GM18907 (cell line): ENCODE measurements at regions not wholly inside any gene's neighbourhood (a gene's known extent, or its start where the extent isn't known, plus 50 kb on each side); places are given as distances from the start of the nearest gene placed in this dataset.

Experiments
- ATAC-seq: cut with Tn5 transposase; IDR thresholded peaks from one replicate; pipeline ENCODE4 v1.9.1; 2021; ENCODE audit warnings: mild to moderate bottlenecking, moderate library complexity; ENCODE audit not compliant: unreplicated experiment

DNA sequence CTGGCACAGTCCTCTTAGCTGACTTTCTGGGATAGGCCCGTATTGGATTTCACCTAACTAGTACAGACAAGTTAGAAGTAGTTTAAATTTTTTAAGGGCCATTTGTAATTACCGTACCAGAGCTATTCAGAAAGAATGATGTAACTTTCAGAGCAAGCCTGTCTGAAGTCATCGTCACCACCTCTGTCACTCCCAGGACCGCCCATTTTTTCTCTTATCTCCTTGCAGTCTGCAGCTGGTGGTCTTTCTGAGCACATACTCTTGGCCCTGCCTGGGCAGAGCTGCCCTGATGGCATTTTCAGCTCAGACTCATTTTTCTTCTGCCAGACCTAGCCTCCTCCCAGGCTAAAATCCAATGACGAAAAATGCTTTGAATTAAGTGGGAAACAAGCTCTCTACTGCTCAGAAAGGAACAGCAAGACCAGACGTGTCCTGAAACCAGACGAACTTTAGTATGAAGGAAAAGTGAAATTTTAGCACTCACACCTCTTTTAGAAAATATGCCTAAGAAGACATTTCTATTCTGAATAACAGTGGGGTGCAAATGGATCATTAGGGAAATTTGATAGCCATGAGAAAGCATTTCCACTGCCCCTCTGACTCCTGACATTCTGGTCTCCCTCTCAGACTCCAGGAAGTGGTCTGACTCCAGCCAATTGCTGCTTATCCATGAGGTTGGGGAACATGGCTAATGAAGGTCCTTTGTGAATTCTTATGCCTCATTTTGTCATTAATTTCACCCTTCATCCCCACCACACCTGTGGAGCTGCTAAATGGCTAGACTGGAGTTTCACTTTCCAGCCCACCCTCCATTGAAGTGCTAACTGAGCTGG lies 162.4 kb upstream of the GYPA start:
- no peak for ATAC-seq

DNA sequence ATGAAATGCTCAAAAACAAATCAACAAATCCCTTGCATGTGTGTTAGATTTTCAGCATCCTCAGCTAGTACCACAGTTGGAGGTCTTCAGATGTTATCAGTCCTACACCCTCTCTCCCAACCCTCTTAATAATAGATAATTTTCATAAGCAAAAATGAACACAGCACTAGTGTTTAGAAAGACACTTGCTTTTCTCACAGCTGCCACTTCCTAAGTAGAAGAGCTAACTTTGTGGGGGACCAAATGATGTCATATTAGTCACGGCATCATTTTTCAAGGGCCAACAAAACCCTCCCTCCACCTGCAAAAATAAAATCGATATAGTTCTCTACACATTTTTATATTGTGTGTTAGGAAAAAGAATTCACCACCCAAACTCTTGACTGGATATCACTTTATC lies 163.5 kb upstream of the GYPA start:
- no peak for ATAC-seq

DNA sequence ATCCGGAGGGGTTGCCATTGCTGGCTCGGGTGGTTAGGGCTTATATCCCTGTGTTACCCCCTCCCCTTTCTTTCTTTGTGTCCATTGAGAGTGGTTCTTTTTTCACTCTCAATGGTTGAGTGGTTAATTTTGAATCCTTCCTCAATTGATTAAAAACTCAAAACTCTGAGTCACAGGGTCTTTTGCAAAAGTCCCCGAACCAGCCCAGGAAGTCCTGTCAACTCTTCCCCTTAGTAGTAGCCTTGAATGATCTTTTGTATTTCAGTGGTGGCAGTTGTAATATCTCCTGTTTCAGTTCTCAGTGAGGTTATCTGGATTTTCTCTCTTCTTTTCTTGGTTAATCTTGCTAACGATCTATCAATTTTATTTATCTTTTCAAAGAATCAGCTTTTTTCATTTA lies 170.0 kb upstream of the GYPA start:
- no peak for ATAC-seq

- ATAC-seq: no peak
Observed at GRCh38 chr4:144313370-144313769, 172.9 kb upstream of the GYPA start.

DNA sequence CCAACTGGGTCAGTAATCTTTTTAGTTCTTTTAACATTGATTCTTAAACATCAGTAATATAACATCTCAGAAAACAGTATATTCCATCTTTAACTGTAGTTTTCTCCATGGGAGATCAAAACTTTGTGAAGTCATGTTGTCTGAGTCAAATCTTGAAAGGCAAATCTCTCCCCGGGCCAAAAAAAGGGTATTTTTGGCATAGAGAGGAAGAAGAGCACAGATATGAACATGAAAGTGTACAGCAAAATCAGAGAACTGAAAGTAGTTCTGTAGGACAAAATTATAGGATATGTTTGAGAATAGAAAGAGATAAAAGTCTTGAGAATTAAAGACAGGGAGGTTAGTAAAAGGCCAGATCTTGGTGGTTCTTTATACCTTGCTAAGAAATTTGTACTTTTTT lies 176.4 kb upstream of the GYPA start:
- peak; percentile 71 for ATAC-seq

GRCh38 chr4:144318797-144319196 lies 178.3 kb upstream of the GYPA start:
- no peak for ATAC-seq

- no peak for ATAC-seq
Observed at GRCh38 chr4:144336633-144337032, 196.1 kb upstream of the GYPA start.

- peak; percentile 78 for ATAC-seq
Observed at GRCh38 chr4:144338148-144338547, 197.6 kb upstream of the GYPA start.

DNA sequence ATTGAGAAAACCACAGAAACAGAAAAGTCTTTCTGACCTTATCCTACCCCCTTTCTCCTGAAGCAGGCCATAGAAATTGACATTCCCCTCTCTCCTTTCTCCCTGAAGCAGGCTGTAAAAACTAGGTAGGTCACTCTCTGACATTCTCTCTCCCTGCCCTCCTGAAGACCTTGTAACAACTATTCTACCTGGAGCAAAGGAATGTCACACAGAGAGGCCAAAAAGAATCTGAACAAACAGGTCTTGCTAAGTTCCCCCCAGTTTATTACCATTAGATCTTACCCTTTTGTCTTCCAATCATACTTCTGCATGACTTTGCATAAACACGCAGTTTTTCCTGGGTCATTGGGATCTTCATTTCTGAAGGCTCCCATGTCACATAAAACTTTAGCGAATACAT lies 198.3 kb upstream of the GYPA start:
- no peak for ATAC-seq

DNA sequence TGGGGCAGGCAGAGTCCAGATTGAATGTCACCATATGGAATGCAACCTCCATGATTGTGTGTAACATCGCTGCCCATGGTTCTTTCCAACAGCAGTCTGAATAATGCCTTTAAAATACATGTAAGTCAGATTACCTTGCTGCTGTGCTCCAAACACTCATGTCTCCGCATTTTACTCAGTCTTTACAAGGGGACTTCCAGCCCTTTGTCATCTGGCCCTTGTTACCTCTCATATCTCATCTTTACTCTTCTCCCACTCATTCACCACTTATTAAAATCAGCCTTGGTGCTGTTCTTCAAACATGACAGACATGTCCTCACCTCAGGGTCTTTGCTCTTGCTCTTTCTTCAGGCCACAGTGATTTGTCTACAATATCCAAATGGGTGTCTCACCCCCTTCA lies 200.4 kb upstream of the GYPA start:
- ATAC-seq: peak; percentile 44

GRCh38 chr4:144342949-144343760 lies 202.6 kb upstream of the GYPA start:
- no peak for ATAC-seq

- ATAC-seq: no peak
Observed at GRCh38 chr4:144347121-144347520, 206.6 kb upstream of the GYPA start.

- no peak for ATAC-seq
Observed at GRCh38 chr4:144350706-144351105, 210.2 kb upstream of the GYPA start.

DNA sequence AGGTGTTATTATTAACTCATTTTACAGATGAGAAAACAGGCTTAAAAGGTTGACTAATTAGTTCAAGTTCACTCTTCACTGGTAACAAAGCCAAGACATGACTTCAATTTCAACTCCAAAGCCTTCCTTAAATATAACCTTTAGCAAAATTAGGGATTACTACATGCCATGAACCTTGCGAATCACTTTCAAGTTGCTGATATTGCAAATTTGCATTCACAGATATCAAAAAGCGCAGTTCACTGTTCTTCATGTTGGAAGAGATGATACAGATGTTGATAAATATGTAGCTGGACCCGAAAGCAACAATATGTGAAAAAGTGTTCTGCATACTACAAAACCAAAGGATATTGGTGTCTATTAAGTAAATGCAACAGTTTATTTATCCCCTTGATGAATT lies 210.8 kb upstream of the GYPA start:
- no peak for ATAC-seq

- ATAC-seq: no peak
Observed at GRCh38 chr4:144353292-144353691, 212.8 kb upstream of the GYPA start.

- ATAC-seq: peak; percentile 98
Observed at GRCh38 chr4:144355811-144356757, 215.6 kb upstream of the GYPA start.

DNA sequence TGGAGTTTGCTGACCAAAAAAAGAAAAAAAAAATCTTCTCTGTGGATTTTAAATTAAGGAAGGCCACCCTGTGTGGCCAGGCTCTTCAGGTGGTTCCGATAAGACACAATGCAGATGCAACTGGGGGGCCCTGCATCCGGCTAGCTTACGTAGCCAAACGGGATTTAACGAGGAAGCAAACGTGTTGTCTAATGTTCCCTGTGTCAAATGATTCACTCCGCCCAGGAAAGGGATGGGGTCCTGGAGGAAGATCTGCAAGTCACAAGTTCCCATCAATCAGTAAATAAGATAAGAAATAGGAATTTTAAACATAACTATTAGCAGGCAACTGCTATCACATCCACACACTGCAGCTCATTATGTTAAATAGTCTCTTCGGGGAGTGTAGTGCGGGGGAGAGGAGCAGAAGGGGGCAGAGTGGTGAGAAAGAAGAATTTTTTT lies 216.4 kb upstream of the GYPA start:
- ATAC-seq: no peak

GRCh38 chr4:144357975-144358374 lies 217.5 kb upstream of the GYPA start:
- ATAC-seq: no peak

DNA sequence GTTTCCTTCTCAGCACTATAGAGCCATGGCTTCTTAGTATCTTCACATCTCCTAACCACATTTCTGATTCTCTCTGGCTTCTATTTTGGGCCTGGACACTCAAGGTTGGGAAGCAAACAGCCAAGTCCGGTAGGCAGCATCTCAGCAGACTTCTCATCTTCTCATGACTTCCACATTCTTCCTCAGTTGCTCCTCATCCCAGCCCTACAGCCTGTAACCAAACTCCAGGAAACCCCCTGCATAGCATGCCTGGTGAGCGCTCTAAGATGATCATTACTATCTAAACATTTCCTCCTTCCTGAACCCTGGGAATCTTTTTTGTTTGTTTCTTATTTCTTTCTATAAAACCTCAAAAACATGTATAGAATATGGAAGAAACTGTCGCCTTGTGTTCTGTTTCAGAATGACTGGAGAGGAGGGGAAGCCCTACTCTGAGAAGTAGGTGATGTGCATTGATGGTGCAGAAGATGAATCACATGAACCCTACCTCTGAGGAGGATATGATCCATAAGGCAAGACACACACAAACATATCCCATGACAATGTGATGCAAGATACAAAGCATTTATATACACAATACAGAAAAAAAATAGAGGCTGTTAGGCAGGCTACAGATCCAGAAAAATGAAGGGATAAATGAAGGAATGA lies 219.8 kb upstream of the GYPA start:
- no peak for ATAC-seq

- no peak for ATAC-seq
Observed at GRCh38 chr4:144362366-144362765, 221.8 kb upstream of the GYPA start.

GRCh38 chr4:144363890-144364289 lies 223.4 kb upstream of the GYPA start:
- no peak for ATAC-seq
